Astrocyte of the hippocampus (primary cell): ENCODE measurements at regions not wholly inside any gene's neighbourhood (a gene's known extent, or its start where the extent isn't known, plus 50 kb on each side); places are given as distances from the start of the nearest gene placed in this dataset.

Experiments
- DNase-seq: peaks from one replicate; pipeline ENCODE4 v3.0.0; 2011; ENCODE audit warnings: low read depth, low spot score

GRCh38 chr3:65233561-65233960 lies 545.8 kb upstream of the ADAMTS9 start:
- peak; percentile 28 for DNase-seq

- DNase-seq, result no peak
Measured at GRCh38 chr3:65231544-65231943, 543.7 kb upstream of the ADAMTS9 start.

GRCh38 chr3:65230261-65231139 lies 542.7 kb upstream of the ADAMTS9 start:
- no peak for DNase-seq

- no peak for DNase-seq
Measured at GRCh38 chr3:65226287-65226686, 538.5 kb upstream of the ADAMTS9 start.

- DNase-seq, result no peak
Measured at GRCh38 chr3:65210026-65210814, 522.4 kb upstream of the ADAMTS9 start.

GRCh38 chr3:65202395-65202794 lies 514.6 kb upstream of the ADAMTS9 start:
- DNase-seq, result no peak

GRCh38 chr3:65201926-65202325 lies 514.1 kb upstream of the ADAMTS9 start:
- no peak for DNase-seq

- no peak for DNase-seq
Measured at GRCh38 chr3:65200310-65200970, 512.6 kb upstream of the ADAMTS9 start.

GRCh38 chr3:65196663-65197062 lies 508.9 kb upstream of the ADAMTS9 start:
- DNase-seq, result peak; percentile 67

- no peak for DNase-seq
Measured at GRCh38 chr3:65195211-65196006, 507.6 kb upstream of the ADAMTS9 start.

GRCh38 chr3:65194744-65195143 lies 506.9 kb upstream of the ADAMTS9 start:
- no peak for DNase-seq

- no peak for DNase-seq
Measured at GRCh38 chr3:65194047-65194714, 506.4 kb upstream of the ADAMTS9 start.

- no peak for DNase-seq
Measured at GRCh38 chr3:65193531-65193930, 505.7 kb upstream of the ADAMTS9 start.

- DNase-seq, result no peak
Measured at GRCh38 chr3:65190111-65190510, 502.3 kb upstream of the ADAMTS9 start.

GRCh38 chr3:65186268-65186667 lies 498.5 kb upstream of the ADAMTS9 start:
- DNase-seq, result no peak

- no peak for DNase-seq
Measured at GRCh38 chr3:65182682-65183081, 494.9 kb upstream of the ADAMTS9 start.

- no peak for DNase-seq
Measured at GRCh38 chr3:65182085-65182484, 494.3 kb upstream of the ADAMTS9 start.

GRCh38 chr3:65181391-65181871 lies 493.6 kb upstream of the ADAMTS9 start:
- DNase-seq, result peak; percentile 25

- DNase-seq, result peak; percentile 85
Measured at GRCh38 chr3:65178703-65179102, 490.9 kb upstream of the ADAMTS9 start.

GRCh38 chr3:65177960-65178376 lies 490.2 kb upstream of the ADAMTS9 start:
- DNase-seq, result peak; percentile 74

- DNase-seq, result no peak
Measured at GRCh38 chr3:65174713-65175112, 486.9 kb upstream of the ADAMTS9 start.
